ENCODE measurements at regions not wholly inside any gene's neighbourhood (a gene's known extent, or its start where the extent isn't known, plus 50 kb on each side); places are given as distances from the start of the nearest gene placed in this dataset.

DNA sequence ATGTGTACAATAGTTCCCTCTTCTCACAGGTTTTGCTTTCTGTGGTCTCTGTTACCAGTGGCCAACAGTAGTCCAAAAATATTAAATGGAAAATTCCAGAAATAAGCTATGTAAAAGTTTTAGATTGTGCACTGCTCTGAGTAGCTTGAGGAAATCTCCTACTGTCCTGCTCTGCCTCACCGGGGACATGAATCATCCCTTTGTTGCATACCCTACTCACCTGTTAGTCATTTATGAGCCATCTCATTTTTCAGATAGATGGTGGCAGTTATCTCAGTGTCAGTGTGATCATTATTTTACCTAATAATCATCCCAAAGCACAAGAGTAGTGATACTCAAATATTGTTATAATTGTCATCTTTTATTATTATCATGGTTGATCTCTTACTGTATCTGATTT, 688.1 kb downstream of the PLA2G4A start:
- Histone ChIP-seq H3K27me3 (ENCODE audit: control insufficient read depth in 4 of 4, insufficient read depth in 4 of 4, low read length in 3 of 4) (no peaks in the 10 kb centered on the region), H3K4me3 (ENCODE audit: low read depth in 1 of 3, low read length in 3 of 3) (no peak overlapping the region), H3K9me3 (ENCODE audit: control insufficient read depth in 4 of 4, low read length in 3 of 4) (no peaks in the 10 kb centered on the region), H3K27ac (ENCODE audit: low read depth in 1 of 2, low read length in 2 of 2) (no peak overlapping the region), H3K36me3 (ENCODE audit: control insufficient read depth in 4 of 4, insufficient read depth in 3 of 4, low read depth in 1 of 4, low read length in 3 of 4) (no peaks in the 10 kb centered on the region), H3K4me1 (ENCODE audit: control insufficient read depth in 4 of 4, insufficient read depth in 4 of 4, low read length in 3 of 4) (peaks cover 0 to 4% (median 0%) of the 10 kb centered on the region in 4 donors), H3K9ac (ENCODE audit: low read depth in 1 of 2, low read length in 2 of 2) (no peak overlapping the region)
- WGBS: 89% methylated on average over 1 of the region's 1 CpG
- TF ChIP-seq RXRA (IDR thresholded peaks at IDR 0.05) (no peak), EGR1 (IDR thresholded peaks at IDR 0.05; ENCODE audit: low read depth in 2 of 2) (no peak), RAD21 (IDR thresholded peaks at IDR 0.05) (no peak), TAF1 (conservative IDR thresholded peaks at IDR 0.05) (no peak), FOXA1 (IDR thresholded peaks at IDR 0.05) (no peak), GABPA (IDR thresholded peaks at IDR 0.05 in 1 of 2, conservative IDR thresholded peaks at IDR 0.05 in 1 of 2) (no peak), JUND (IDR thresholded peaks at IDR 0.05) (no peak), HNF4A (conservative IDR thresholded peaks at IDR 0.05) (no peak), SP1 (IDR thresholded peaks at IDR 0.05) (no peak), FOXA2 (IDR thresholded peaks at IDR 0.05) (no peak), NR2F2 (IDR thresholded peaks at IDR 0.05) (no peak), YY1 (IDR thresholded peaks at IDR 0.05) (no peak), HNF4G (IDR thresholded peaks at IDR 0.05) (no peak)
- TF ChIP-seq, protein P1, sequence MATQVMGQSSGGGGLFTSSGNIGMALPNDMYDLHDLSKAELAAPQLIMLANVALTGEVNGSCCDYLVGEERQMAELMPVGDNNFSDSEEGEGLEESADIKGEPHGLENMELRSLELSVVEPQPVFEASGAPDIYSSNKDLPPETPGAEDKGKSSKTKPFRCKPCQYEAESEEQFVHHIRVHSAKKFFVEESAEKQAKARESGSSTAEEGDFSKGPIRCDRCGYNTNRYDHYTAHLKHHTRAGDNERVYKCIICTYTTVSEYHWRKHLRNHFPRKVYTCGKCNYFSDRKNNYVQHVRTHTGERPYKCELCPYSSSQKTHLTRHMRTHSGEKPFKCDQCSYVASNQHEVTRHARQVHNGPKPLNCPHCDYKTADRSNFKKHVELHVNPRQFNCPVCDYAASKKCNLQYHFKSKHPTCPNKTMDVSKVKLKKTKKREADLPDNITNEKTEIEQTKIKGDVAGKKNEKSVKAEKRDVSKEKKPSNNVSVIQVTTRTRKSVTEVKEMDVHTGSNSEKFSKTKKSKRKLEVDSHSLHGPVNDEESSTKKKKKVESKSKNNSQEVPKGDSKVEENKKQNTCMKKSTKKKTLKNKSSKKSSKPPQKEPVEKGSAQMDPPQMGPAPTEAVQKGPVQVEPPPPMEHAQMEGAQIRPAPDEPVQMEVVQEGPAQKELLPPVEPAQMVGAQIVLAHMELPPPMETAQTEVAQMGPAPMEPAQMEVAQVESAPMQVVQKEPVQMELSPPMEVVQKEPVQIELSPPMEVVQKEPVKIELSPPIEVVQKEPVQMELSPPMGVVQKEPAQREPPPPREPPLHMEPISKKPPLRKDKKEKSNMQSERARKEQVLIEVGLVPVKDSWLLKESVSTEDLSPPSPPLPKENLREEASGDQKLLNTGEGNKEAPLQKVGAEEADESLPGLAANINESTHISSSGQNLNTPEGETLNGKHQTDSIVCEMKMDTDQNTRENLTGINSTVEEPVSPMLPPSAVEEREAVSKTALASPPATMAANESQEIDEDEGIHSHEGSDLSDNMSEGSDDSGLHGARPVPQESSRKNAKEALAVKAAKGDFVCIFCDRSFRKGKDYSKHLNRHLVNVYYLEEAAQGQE (IDR thresholded peaks at IDR 0.05): no peak
- TF ChIP-seq, protein P2, sequence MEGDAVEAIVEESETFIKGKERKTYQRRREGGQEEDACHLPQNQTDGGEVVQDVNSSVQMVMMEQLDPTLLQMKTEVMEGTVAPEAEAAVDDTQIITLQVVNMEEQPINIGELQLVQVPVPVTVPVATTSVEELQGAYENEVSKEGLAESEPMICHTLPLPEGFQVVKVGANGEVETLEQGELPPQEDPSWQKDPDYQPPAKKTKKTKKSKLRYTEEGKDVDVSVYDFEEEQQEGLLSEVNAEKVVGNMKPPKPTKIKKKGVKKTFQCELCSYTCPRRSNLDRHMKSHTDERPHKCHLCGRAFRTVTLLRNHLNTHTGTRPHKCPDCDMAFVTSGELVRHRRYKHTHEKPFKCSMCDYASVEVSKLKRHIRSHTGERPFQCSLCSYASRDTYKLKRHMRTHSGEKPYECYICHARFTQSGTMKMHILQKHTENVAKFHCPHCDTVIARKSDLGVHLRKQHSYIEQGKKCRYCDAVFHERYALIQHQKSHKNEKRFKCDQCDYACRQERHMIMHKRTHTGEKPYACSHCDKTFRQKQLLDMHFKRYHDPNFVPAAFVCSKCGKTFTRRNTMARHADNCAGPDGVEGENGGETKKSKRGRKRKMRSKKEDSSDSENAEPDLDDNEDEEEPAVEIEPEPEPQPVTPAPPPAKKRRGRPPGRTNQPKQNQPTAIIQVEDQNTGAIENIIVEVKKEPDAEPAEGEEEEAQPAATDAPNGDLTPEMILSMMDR (IDR thresholded peaks at IDR 0.05; ENCODE audit: low read depth, low read length, missing input control): no peak
- TF ChIP-seq, protein P3, sequence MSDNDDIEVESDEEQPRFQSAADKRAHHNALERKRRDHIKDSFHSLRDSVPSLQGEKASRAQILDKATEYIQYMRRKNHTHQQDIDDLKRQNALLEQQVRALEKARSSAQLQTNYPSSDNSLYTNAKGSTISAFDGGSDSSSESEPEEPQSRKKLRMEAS (IDR thresholded peaks at IDR 0.05): no peak
- TF ChIP-seq, protein P4, sequence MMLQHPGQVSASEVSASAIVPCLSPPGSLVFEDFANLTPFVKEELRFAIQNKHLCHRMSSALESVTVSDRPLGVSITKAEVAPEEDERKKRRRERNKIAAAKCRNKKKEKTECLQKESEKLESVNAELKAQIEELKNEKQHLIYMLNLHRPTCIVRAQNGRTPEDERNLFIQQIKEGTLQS (IDR thresholded peaks at IDR 0.05): no peak
- TF ChIP-seq, protein P5, sequence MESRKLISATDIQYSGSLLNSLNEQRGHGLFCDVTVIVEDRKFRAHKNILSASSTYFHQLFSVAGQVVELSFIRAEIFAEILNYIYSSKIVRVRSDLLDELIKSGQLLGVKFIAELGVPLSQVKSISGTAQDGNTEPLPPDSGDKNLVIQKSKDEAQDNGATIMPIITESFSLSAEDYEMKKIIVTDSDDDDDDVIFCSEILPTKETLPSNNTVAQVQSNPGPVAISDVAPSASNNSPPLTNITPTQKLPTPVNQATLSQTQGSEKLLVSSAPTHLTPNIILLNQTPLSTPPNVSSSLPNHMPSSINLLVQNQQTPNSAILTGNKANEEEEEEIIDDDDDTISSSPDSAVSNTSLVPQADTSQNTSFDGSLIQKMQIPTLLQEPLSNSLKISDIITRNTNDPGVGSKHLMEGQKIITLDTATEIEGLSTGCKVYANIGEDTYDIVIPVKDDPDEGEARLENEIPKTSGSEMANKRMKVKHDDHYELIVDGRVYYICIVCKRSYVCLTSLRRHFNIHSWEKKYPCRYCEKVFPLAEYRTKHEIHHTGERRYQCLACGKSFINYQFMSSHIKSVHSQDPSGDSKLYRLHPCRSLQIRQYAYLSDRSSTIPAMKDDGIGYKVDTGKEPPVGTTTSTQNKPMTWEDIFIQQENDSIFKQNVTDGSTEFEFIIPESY (IDR thresholded peaks at IDR 0.05): no peak
- no peak for DNase-seq (ENCODE audit: low spot score)

Data from liver (tissue), 8 donors.